ENCODE measurements at regions not wholly inside any gene's neighbourhood (a gene's known extent, or its start where the extent isn't known, plus 50 kb on each side); places are given as distances from the start of the nearest gene placed in this dataset.

- no peak for DNase-seq (ENCODE audit: low spot score)
These were observed 50.3 kb upstream of the GADD45G start for GRCh38 chr9:89554307-89555035.

DNA sequence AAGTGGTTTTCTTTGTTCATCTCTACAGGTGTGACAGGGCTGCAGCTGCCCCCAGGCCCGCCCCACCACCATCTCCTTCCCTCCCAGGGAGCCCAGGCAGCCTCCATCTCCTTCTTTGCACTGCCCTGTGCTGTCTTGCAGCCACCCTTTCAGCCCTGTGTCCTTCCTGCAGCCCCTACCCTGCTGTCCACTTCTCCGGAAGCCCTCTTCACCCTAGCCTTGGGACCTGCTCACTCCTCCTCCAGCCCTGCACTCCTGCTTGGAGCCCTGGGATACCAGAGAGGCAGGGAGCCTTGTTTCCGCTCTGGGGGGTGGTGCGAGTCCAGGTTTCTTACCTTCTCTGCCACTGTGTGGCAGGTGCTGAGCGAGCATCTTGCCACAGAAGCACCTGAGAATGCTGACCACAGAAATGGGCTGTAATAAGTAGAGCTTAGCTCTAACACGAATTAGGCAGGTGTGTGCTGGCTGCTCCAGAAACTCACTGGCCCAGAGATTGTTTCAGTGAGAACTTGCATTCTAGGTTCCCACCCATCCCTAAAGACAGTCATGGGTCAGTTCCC is 51.3 kb upstream of the GADD45G start:
- DNase-seq (ENCODE audit: low spot score): no peak

DNA sequence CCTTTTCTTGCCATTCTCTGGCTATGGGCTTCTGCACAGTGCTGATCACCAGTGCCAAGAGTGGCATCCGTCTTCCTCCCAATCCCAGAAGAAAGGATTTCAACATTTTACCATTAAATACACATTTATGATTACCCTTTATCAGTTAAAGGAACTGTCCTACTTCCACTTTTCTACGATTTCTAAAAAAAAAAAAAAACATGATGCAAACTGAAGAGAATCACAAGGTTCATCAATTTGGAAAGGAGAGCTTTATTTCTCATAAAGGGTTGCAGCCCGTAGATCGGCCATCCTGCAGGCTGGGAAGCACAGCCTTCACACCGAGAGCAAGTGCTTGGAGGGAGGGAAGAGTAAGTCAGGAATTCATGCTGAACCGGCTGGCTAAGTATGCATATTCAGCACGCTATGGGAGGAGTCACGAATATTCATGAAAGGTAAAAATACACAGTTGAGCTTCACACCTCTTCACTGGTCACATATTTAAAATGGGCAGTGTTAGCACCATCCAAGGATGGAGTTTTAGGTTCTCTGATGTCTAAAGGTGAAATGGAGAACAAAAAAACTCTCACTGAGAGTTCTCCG is 52.5 kb upstream of the SEMA4D start:
- DNase-seq (ENCODE audit: low spot score): no peak

- DNase-seq (ENCODE audit: low spot score): peak; percentile 73
These were observed 51.2 kb upstream of the SEMA4D start for GRCh38 chr9:89549031-89549644.

- DNase-seq (ENCODE audit: low spot score): no peak
These were observed 50.2 kb upstream of the SEMA4D start for GRCh38 chr9:89548071-89548638.

All from hepatic stellate cell (primary cell).